Fibroblast of the aortic adventitia (primary cell): ENCODE measurements at regions not wholly inside any gene's neighbourhood (a gene's known extent, or its start where the extent isn't known, plus 50 kb on each side); places are given as distances from the start of the nearest gene placed in this dataset.

ENCODE experiments used
- DNase-seq: peaks from one replicate; pipeline ENCODE4 v3.0.0-alpha.2; 2010; ENCODE audit warnings: low read depth
- H3K4me3 ChIP-seq: 2 replicates; pipeline ENCODE4 v1.5.1; 2011; ENCODE audit warnings: low read depth, mild to moderate bottlenecking, control low read depth, low read length, moderate library complexity
- CTCF ChIP-seq: IDR thresholded peaks from 2 replicates; pipeline ENCODE4 v1.5.1; 2011; ENCODE audit warnings: mild to moderate bottlenecking, low read length, control low read depth, inconsistent platforms; ENCODE audit not compliant: insufficient read depth

- peak; percentile 78 for DNase-seq
- TF ChIP-seq CTCF: no peak
These were observed 274.9 kb upstream of the NOVA1 start for GRCh38 chr14:26872515-26873361.

GRCh38 chr14:26873362-26873960, 275.6 kb upstream of the NOVA1 start:
- no peak for DNase-seq
- H3K4me3 ChIP-seq: no peak overlapping the region
- no peak for TF ChIP-seq CTCF

More at GRCh38 chr14:26872515-26873361, 274.9 kb upstream of the NOVA1 start:
- no peak overlapping the region for H3K4me3 ChIP-seq

DNA sequence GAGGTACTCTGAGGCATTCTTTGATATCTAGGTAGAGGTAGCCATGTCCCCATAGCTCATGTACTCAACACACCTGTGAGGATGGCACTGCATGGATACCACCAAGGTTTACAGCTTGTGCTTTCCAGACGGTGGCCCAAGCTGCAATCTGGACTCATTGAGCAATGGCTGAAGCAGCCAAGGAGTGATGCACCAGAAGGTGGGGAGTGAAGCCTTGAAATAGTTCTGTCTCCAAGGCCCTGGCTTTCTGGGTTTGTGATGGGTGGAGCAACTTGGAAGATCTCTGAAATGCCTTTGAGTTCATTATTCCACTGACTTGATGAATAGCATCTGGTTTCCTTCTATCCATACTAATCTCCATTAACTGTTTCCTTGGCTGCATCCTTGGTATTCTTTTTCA, 290.0 kb upstream of the NOVA1 start:
- H3K4me3 ChIP-seq: no peak overlapping the region
- DNase-seq: peak; percentile 71
- TF ChIP-seq CTCF: no peak

- DNase-seq: peak; percentile 22
- H3K4me3 ChIP-seq: no peak overlapping the region
- no peak for TF ChIP-seq CTCF
These were observed 290.8 kb upstream of the NOVA1 start for GRCh38 chr14:26888592-26888991.

DNA sequence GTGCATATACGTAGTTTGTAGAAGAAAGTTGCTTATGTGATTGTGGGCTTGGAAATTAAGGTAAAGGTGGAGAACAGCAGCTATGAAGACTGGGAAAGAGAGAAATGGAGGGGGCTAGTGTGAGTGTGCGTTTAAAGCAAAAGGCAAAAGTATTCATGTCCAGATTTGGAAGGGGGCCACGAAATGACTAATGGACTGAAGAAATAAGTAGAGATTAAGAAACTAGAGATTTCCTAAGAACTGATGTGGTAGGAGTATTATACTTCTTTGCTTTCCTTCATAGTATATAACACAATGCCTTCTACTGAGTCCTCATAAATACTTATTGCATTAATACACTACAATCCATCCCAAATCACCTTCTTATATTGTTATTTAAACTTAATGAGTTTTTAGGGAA, 298.6 kb upstream of the NOVA1 start:
- H3K4me3 ChIP-seq: no peak overlapping the region
- TF ChIP-seq CTCF: no peak
- DNase-seq: peak; percentile 90

GRCh38 chr14:26897196-26897595, 299.4 kb upstream of the NOVA1 start:
- H3K4me3 ChIP-seq: no peak overlapping the region
- no peak for DNase-seq
- no peak for TF ChIP-seq CTCF
